GM13976 (cell line): ENCODE measurements at regions not wholly inside any gene's neighbourhood (a gene's known extent, or its start where the extent isn't known, plus 50 kb on each side); places are given as distances from the start of the nearest gene placed in this dataset.

ENCODE experiments used
- DNase-seq: peaks from one replicate; pipeline ENCODE4 v3.0.0; 2012; ENCODE audit warnings: low spot score
- in situ Hi-C: fragments of 300-500 bp; cut with MboI; formaldehyde crosslinking; loops from one replicate; pipeline ENCODE4 v1.12.0; 2022; ENCODE audit warnings: low sequenced_read_pairs, mixed read lengths, inconsistent platforms; ENCODE audit not compliant: unreplicated experiment
- TF ChIP-seq, protein P1 (sequence below): IDR thresholded peaks from 2 replicates; pipeline ENCODE4 v1.5.1; 2012; ENCODE audit warnings: borderline replicate concordance, mild to moderate bottlenecking; ENCODE audit not compliant: insufficient read depth; ENCODE audit errors: extremely low read depth, missing control alignments, control extremely low read depth

GRCh38 chr13:44206434-44206833, 167.2 kb upstream of the SERP2 start:
- TF ChIP-seq, protein P1, sequence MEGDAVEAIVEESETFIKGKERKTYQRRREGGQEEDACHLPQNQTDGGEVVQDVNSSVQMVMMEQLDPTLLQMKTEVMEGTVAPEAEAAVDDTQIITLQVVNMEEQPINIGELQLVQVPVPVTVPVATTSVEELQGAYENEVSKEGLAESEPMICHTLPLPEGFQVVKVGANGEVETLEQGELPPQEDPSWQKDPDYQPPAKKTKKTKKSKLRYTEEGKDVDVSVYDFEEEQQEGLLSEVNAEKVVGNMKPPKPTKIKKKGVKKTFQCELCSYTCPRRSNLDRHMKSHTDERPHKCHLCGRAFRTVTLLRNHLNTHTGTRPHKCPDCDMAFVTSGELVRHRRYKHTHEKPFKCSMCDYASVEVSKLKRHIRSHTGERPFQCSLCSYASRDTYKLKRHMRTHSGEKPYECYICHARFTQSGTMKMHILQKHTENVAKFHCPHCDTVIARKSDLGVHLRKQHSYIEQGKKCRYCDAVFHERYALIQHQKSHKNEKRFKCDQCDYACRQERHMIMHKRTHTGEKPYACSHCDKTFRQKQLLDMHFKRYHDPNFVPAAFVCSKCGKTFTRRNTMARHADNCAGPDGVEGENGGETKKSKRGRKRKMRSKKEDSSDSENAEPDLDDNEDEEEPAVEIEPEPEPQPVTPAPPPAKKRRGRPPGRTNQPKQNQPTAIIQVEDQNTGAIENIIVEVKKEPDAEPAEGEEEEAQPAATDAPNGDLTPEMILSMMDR, result no peak
- no peak for DNase-seq
- in situ Hi-C loops, result no loop called here

DNA sequence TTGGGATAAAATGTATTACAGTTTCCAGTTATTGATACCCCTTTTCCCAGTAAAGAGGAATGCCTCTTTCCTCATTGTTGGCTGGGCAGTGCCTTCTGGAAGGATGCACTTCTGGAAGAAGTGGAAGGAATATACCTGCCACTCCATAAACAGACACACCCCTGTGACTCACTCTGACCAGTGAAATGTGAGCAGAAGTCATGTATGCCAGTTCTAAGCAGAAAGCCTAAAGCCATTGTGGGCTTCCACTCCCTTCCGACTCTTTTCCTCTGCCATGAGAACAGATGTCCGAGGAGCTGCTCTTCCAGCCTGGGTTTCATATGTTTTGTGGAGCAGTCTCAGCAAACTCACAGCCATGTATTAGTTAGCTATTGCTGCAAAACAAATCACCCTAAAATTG, 166.1 kb upstream of the SERP2 start:
- in situ Hi-C loops, result no loop called here
- TF ChIP-seq, protein P1, result no peak
- no peak for DNase-seq

DNA sequence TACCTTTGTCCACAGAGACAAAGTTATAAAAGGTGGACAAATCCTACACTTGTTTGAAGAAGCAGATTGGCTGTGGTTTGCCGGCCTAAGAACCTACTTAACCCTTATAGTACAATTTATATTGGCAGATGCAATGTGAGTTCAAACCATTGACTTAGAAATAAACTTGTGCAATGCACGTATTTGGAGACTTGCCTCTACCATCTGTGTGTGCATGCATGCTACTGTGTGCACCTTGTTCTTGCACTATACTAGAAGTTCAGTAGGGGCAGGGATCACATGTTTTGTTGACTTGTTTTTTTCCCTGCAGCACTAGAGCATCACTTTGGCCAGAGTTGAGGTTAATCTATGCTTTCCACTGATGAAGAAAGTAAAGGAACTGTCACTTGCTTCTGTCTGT, 163.1 kb upstream of the SERP2 start:
- TF ChIP-seq, protein P1, result no peak
- DNase-seq, result no peak
- in situ Hi-C loops, result no loop called here

DNA sequence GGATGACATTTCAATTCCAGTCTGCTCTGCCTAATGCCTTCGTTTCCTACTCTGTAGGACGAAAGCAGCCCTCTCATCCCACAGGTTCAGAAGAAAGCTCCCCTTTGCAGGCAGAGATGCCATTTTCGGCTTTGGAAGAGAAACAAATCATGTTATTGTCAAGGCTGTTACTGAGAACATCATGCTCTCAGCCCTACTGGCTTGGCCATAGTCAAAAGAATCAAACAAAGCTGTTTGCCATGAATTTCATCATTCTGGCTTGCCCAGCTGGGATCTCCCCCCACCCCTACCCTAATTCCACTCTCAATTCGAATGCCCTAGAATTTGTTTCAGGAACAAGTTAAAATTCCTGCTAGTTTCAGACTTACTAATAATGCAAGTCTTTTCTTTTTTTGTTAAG, 162.3 kb upstream of the SERP2 start:
- DNase-seq, result no peak
- in situ Hi-C loops, result no loop called here
- TF ChIP-seq, protein P1, result no peak

DNA sequence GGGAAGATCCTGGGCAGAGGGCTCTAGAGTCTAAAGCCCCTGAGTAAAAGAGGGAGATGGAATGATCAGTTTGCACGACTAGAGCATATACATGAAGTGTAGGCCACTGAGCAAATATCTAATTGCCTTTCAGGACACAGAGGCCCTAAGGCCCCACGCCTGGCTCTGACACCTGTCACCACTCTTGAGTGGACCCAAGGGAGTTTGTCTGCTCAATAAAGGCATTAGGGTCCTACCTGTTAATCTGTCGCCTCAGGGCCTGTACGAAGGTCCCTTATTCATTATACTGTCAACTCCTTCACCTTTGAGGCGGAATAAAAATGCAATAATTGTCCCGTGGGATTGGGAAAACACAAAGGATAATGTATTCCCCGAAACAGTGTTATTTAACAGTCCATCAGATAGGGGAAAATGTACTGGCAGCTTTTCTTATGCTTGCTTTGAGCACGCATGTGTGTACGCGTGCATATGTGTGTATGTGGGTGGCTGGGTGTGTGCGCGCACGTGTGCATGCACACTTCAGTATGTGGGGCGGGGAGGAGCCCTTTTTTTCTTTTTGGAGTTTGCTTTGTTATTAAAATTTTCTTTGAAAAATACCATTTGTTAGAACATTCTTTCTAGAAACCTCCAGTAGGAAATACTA, 161.8 kb upstream of the SERP2 start:
- TF ChIP-seq, protein P1, result no peak
- no peak for DNase-seq
- in situ Hi-C loops, result no loop called here

- no peak for DNase-seq
- TF ChIP-seq, protein P1, result no peak
- in situ Hi-C loops, result no loop called here
Observed at GRCh38 chr13:44212633-44213396, 160.8 kb upstream of the SERP2 start.
